GM06990 (cell line): ENCODE measurements at regions not wholly inside any gene's neighbourhood (a gene's known extent, or its start where the extent isn't known, plus 50 kb on each side); places are given as distances from the start of the nearest gene placed in this dataset.

ENCODE experiments used
- DNase-seq: peaks from one replicate; pipeline ENCODE4 v3.0.0-alpha.2; 2011; ENCODE audit not compliant: insufficient read length; ENCODE audit errors: extremely low read depth
- H3K27me3 ChIP-seq: replicated peaks from 2 replicates; pipeline ENCODE4 v1.6.0; 2011; ENCODE audit warnings: low read length; ENCODE audit not compliant: control insufficient read depth, insufficient read depth
- H3K36me3 ChIP-seq: 2 replicates; pipeline ENCODE4 v1.5.1; 2011; ENCODE audit warnings: low read length; ENCODE audit not compliant: control insufficient read depth, insufficient read depth
- H3K4me3 ChIP-seq: replicated peaks from 2 replicates; pipeline ENCODE4 v1.5.1; 2011; ENCODE audit warnings: low read depth, mild to moderate bottlenecking, control low read depth, low read length
- CTCF ChIP-seq: IDR thresholded peaks from 2 replicates; pipeline ENCODE4 v1.5.1; 2011; ENCODE audit warnings: low read length, control low read depth, mild to moderate bottlenecking, inconsistent platforms; ENCODE audit not compliant: insufficient read depth, poor library complexity, severe bottlenecking

- TF ChIP-seq CTCF: no peak
- no peak for DNase-seq
- no peak overlapping the region for H3K4me3 ChIP-seq
- H3K27me3 ChIP-seq: no peaks in the 10 kb centered on the region
- H3K36me3 ChIP-seq: no peaks in the 10 kb centered on the region
Observed at GRCh38 chr7:155877167-155877566, 64.9 kb upstream of the SHH start.

GRCh38 chr7:155874411-155874810 is 62.1 kb upstream of the SHH start:
- no peak for DNase-seq
- Histone ChIP-seq H3K27me3 (no peaks in the 10 kb centered on the region), H3K36me3 (no peaks in the 10 kb centered on the region), H3K4me3 (no peak overlapping the region)
- TF ChIP-seq CTCF: no peak

GRCh38 chr7:155874010-155874409 is 61.7 kb upstream of the SHH start:
- H3K36me3 ChIP-seq: no peaks in the 10 kb centered on the region
- no peak for DNase-seq

GRCh38 chr7:155872678-155873369 is 60.6 kb upstream of the SHH start:
- Histone ChIP-seq H3K36me3 (no peaks in the 10 kb centered on the region), H3K27me3 (no peaks in the 10 kb centered on the region; the same call in 1 of the 2 replicates), H3K4me3 (no peak overlapping the region)
- DNase-seq: no peak
- TF ChIP-seq CTCF: no peak

More at GRCh38 chr7:155874010-155874409, 61.7 kb upstream of the SHH start:
- Histone ChIP-seq H3K27me3 (no peaks in the 10 kb centered on the region), H3K4me3 (no peak overlapping the region)
- TF ChIP-seq CTCF: no peak

GRCh38 chr7:155871211-155871610 is 58.9 kb upstream of the SHH start:
- DNase-seq: no peak
- TF ChIP-seq CTCF: no peak
- Histone ChIP-seq H3K27me3 (no peaks in the 10 kb centered on the region; the same call in 1 of the 2 replicates), H3K4me3 (no peak overlapping the region), H3K36me3 (no peaks in the 10 kb centered on the region)
